CD4-positive, alpha-beta T cell treated with Interleukin-17A for 1 hour (primary cell): ENCODE measurements at regions not wholly inside any gene's neighbourhood (a gene's known extent, or its start where the extent isn't known, plus 50 kb on each side); places are given as distances from the start of the nearest gene placed in this dataset.
A peak's percentile ranks its signal among the peaks of the same experiment; 100 is the strongest.
"Not testable (repeated sequence)": the region's sequence is repeated elsewhere in the genome, so short reads cannot be mapped to it uniquely, and the experiment has no call there.

Experiments
- DNase-seq: peaks from one replicate; pipeline ENCODE4 v3.0.0-alpha.2; 2020

DNA sequence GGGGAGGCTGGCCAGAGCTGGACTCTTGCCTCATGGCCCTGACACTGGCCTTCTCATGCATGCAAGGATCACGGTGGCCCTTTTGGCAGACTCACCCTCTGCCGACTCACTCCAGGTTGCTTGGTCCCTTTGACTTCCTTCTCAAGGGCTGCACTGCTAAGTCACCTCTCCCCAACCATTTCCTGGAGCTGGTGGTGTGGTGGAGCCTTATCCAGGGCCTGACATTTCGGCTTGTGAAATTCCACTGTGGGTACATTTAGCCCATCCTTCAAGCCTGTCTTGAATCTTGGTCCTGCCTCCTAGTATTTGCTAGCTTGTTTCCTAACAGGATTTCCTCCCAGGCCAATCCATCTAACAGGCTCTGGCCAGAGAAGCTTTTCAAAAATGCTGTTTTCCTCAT, 52.6 kb upstream of the JUN start:
- no peak for DNase-seq

- DNase-seq: no peak
Measured at GRCh38 chr1:58837886-58838285, 54.0 kb upstream of the JUN start.

DNA sequence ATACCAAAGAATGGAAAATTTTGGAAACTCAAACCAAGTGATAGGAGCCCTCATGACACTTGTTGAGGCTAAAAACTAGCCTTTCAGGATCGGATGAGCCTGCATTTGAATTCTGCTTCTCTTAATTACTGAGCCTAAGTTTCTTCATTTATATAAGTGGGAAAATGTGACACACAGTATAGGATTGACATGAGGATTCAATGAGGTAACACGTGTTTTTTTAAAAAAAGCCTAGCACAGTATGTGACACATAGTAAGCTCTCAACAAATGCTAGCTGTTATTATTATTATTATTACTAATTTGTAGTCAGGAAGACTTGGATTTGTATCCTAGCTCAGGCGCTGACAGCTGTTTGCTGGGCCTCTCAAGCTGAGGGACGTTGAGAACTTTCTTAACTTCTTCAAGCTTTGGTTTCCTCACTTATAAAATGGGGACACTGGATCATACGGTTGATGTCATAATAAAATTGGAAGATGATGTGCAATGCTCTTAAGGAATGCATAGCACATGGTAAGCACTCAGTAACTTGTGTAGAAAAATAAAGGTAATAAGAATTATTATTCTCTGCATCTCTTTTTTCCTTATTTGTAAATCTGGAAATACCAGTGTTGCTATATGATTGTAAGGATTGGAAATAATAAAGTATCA, 55.4 kb upstream of the JUN start:
- DNase-seq: no peak

DNA sequence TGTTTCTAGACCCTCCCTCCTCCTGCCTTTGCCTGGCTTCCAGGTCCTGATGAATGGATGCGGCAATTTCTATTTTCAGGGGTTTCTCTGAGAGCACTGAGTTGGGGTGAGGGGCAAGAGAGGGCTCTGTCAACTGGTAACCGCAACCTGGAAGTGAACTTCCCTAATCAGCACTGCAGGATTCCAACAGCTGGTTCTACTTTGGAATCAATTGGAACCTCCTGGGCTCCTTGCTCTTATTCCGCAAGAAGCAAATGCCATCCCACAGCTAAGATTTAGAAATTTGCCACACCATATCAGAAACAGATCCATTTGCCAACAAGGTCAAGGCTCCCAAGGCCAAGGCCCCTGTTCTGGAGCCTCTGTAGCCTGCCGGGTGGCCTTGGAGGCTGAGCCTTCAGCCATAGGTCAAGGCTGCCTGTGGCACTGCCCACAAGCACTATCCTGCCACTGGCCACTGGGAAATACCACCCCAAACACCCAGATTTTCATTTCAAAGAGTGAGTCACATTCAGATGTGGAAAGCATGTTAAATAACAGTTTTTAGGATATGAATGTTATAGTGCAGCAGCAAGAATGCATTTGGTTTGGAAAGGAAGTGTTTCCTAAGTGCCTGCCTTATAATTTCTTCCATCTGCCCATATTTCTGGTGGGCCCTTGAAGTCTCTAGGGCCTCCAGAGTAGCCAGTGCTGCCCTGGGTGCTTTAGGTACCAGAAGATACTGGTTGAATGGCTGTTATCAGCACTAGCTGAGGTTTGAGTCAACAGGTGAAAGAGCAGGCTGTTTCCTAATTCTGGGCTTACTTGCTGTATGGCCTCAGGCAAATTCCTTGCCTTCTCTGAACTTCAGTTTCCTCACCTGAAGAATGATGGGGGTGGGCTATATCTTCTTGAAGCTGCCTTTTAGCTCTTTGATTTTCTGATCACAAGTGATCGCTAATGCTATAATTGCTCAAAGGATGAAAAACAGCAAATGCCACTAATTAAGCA, 56.3 kb upstream of the JUN start:
- DNase-seq: no peak

DNA sequence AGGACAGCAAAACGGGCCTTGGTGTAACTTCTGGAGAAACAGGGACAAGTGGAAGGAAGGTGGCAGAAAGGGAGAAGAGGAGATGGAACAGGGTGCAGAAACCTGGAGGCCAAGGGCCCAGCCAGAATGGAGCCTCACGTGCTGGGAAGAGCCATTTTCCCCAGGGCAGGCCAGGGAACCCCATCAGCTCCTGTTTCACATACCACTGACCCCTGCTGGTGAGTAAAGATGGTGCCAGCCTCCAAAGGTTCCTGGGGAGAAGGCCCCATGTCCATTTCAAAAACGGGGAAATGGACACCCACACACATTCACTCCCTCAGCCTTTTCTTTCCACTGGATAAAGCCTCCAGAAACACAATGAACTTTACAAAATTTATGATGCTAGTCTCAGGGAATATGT, 57.6 kb upstream of the JUN start:
- peak; percentile 38 for DNase-seq

DNA sequence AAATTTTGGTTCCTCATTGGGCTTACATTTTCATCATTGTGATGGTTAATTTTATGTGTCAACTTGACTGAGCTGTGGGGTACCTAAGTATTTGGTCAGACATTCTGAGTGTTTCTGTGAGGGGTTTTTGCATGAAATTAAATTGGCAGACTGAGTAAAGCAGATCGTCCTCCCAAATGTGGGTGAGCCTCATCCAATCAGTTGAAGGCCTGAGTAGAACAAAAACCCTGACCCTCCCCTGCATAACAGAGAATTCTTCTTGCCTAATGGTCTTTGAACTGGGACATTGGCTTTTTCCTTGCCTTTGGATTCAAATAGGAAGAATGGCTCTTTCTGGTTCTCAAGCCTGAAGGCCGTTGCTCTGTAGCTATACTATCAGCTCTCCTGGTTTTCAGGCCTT, 59.1 kb upstream of the JUN start:
- DNase-seq: no peak

DNA sequence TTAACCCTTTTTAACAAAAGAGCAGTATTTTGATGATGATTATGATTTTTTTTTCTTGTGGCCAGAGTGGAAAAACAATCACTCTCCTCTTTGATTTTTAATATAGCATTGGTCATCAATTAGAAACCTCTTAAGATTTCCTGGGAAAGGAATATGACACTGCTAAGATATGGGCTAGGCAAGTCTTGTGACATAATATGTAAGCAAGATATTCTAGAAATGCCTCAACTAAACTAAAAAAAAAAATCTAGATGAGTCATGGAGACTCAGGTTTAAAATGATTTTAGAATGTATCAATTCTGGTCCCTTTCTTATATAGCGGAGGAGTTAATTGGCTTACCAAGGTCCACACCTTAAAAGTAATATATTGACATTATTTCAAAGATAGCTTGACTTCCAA, 60.3 kb upstream of the JUN start:
- no peak for DNase-seq

GRCh38 chr1:58845942-58846341, 62.1 kb upstream of the JUN start:
- DNase-seq: no peak

GRCh38 chr1:58848818-58849411, 65.1 kb upstream of the JUN start:
- no peak for DNase-seq

DNA sequence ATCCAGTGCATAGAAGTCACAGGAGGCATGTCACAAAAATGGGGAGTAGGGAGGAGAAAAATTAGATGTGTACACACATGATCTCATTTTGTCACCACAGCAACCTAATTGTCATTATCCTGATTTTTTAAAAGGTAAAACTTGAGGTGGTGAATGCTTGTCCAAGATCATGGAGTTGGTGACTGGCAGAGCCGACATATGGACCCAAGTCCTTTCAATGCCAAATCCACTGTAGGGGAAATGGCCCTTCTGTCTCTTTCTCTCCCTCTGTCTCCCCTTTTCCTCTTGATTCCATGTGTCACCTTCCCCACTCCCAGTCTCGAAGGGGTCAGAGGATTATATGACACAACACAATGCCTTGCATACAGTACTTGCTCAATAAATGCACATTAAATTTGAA, 65.7 kb upstream of the JUN start:
- no peak for DNase-seq

GRCh38 chr1:58850636-58851035, 66.8 kb upstream of the JUN start:
- DNase-seq: no peak

DNA sequence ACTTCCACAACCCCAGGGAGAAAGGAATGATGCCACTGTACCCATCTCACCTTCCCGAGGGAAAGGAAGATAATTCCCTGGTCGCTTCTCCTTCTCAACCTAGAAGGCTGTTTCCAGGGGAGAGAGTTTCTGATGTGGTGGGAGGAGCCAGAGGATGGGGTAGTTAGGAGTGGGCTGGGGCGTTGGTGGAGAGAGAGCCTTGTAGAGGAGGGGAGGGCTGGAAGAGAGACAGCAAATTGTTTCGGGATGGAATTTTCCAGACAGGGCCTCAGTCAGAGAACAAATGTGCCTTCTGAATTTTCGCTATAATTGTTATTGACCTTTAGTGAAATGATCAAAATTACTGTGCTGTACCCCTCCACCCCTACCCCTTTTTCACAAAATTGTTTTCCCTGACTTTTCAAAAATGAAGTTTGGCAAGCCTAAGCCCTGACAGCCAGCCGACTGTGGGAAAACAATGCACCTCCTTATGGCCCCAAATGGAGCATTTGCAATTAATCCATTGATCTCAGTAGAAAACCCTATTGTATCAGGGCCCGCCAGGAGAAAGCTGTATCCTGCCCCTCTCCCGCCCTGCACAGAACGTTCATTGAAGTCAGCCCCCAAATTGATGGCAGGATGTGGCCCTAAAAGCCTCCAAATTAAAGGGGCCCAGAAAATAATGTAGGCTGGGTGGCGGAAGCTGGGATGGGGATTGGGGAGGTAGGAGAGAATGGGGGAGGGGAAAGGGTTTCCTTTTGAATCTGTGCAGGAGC, 69.1 kb upstream of the JUN start:
- DNase-seq: no peak

GRCh38 chr1:58854576-58854975, 70.7 kb upstream of the JUN start:
- DNase-seq: no peak

DNA sequence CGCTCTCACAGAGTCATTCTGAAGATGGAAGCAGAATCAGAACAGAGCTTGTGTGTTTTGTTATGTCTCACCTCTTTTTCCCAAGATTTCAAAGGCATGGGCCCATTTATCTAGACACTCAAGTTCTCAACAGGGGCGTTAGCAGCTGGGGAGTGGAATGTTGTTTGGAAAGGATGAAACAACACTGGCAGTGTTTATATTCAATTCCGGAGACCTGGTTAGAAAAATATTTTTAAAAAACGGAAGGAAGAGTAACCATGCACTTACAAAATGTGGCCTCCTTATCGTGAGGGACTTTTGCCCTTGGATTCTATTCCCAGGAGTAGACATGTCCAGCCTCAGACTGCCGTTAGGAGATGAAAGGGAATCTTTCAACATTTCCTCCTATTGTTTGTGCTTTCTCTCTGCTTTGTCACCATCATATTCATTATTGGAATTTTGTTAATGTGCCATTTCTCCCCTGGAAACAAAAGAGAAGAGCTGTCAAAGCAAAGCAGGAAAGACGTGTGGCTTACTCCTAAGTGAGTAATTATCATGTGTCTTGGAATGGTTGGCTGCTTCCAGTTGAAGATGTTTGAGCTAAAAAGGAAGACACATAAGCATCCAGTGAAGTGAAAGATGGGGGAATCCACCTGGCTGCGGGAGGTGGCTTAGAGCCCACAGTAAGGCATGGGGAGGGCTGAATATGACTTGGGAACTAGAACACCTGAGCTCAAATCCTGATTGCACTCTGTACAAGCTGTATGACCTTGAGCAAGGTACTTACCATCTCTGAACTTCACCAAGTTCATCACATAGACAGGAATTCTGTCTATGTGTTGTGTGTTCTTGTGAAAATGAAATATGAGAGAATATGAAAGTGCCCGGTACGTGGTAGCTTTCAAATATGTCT, 71.7 kb upstream of the JUN start:
- no peak for DNase-seq

GRCh38 chr1:58856281-58856680, 72.4 kb upstream of the JUN start:
- not testable (repeated sequence) for DNase-seq

DNA sequence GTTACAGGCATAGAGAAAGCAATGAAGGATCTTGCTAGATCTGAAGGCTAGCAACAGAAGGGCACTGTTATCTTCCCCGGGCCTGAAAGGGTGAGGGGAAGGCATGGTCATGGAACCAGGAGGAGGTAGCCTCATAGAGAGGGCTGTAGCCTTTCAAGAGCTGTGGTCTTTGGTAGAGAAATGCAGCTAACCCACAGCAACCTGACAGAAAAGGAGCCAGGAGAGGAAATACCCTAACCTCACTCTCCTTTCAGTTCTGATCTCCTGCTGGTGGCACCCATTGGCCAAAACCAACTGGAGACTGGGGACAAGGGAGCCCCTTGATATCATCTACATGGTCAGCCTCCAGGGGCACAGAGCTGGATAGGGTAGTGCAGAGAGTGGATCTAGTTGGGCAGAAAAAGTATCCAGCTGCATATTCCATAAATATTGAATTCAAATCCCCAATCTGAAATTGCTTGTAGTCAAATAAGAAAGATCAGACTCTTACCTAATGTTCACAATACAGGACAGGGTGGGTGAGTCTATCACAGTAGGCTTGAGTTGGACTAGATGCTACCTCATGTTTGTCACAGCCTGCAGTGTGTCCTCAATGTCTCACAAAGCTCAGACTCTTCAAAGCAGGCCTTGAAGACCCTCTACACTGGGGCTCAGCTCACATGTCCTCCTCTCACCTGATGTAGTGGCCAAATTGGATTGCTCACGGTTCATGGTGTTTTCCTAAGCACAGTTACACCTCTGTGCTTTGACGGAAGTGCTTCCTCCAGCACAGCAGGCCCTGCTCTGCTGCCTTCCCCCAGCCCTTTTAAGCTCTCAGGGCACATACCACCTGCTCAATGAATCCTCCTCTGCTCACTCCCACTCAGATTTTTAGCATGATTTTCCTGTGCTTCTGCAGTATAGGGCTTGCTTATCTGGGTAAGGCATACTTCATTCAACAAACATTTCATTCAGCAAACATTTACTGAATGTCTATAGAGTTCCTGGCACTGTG, 74.1 kb upstream of the JUN start:
- DNase-seq: peak; percentile 23

GRCh38 chr1:58859769-58860485, 76.1 kb upstream of the JUN start:
- no peak for DNase-seq

DNA sequence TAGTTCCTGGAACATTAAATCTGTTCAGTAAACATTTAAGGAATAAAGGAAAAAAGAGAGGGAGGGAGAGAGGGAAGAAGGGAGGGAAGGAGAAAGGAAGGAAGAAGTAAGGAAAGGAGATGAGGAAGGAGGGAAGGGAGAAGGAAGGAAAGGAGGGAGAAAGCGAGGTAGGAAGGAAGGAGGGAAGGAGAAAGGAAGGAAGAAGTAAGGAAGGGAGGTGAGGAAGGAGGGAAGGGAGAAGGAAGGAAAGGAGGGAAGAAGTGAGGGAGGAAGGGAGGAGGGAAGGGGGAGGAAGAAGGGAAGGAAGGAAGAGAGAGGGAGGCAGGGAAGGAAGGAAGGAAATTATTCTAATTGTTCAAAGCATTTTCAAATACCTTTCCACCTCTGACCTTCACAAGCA, 77.2 kb upstream of the JUN start:
- no peak for DNase-seq

DNA sequence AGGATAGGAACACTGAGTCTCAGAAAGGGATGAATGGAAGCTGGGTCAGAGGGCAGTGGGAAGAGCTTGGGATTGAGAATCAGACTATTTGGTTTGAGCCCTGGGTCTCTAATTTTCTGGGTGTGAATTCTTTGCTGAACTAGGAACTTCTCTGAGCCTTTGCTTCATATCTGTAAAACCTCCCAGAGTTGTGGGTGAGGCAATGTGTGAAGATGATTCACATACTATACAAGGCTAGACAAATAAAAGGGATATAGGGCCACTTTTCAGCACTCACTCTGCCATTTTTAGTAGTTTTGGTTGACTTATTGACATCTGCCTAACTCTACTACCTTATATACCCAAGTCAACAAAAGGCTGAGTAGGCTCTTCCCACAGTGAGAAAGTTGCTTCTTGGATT, 77.7 kb upstream of the JUN start:
- no peak for DNase-seq

DNA sequence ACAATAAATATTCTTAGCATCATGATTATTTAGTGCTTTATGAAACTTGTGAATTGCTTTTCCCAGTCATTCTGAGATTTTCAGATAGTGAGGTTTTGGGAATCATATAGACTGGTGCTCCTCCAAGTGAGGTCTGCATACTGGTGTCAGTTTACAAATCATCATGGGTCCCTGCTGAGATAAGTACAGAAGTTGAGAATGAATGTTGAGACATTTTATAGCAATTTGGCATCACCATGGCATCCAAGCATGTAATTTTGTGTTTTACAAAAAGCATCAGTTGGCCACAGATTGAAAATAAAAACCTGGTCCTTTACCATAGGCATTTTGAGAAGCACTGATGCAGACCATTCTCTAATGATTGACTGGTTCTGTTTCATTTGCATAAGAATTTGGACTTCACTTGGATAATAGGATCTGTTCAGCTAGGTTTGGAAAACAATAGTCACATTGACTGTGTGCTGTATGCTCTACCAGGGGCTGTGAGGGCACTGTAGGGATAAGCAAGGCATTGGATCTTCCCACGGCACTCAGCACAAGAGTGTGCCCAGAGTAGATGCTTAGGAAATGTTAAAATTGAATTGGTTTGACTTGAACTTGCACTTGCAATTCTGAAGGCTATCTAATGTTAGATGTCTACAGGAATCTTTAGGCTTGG, 79.0 kb upstream of the JUN start:
- DNase-seq: no peak
